ENCODE measurements at regions not wholly inside any gene's neighbourhood (a gene's known extent, or its start where the extent isn't known, plus 50 kb on each side); places are given as distances from the start of the nearest gene placed in this dataset.
A peak's percentile ranks its signal among the peaks of the same experiment; 100 is the strongest.
"Not testable (repeated sequence)": the region's sequence is repeated elsewhere in the genome, so short reads cannot be mapped to it uniquely, and the experiment has no call there.

DNA sequence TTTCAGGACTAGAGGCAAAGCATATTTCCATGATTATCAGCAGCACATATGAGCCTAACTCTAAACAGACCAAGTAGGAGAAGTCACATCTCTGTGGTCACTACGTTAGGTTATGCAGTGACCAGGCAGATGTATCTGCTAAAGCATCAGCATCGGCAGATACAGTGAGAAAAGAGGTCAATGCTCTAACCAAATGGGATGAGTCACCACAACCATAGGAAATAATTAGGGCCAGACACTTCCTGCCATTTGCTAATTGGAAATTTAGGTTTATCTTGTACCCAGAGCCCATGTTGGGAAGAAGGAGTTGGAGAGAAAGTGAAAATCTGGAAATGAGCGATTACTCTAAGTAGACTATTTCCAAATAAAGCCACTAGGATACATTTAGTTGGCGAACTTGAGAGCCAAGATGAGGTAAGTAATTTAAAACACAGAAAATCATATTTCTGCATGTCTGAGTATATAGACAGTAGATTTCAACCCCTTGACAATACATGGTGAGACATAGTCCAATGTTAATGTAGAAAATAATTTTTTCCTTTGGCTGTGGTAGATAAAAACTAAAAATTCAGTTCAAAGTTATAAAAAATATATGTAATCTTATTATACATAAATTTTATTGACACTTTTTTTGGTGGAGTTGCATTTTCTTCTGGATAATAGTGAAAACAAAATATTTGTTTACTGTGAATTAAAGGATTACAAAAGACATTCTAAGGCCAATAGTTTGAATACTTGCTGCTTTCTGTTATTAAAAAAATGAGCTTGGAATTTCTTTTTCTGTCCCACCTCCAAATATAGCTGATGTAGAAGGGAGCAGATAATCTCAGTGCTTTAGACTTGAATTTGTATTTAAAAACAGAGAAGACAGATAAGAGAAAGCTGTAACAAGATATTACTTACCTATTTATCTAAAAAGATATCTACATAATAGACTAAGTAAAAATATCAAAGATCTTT is 104.4 kb upstream of the CSNK1A1L start:
- no peak for DNase-seq

DNA sequence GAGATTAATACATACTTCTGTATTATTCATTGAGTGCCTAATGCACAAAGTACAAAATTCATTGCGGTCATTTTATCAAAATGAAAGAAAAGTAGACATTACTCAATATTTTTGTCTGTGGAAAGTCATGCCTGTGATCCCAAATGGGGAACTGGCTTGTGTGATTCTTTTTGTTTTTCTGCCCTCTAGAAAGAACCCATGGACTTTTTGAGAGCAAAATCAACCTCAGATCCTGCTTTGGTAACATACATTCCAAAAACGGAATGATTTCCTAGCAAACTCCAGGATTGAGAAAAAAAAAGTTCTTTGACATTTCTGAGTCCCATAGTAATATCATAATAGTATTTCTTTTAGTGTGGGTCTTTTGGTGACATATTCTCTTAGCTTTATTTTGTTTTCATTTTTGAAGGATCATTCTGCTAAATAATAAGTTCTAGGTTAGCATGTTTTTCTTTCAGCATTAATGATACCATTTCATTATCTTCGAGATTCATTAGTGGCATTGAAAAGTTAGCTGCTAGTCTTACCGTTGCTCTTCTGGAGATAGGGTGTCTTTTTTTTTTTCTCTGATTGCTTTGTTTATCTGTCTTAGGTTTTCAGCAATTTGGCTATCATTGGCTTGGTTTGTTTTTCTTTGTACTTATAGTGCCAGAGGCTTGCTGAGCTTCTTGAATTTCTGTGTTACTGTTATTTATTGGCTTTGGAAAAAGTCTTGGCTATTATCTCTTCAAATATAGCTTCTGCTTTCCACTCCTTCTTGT is 102.4 kb upstream of the CSNK1A1L start:
- DNase-seq, result no peak

DNA sequence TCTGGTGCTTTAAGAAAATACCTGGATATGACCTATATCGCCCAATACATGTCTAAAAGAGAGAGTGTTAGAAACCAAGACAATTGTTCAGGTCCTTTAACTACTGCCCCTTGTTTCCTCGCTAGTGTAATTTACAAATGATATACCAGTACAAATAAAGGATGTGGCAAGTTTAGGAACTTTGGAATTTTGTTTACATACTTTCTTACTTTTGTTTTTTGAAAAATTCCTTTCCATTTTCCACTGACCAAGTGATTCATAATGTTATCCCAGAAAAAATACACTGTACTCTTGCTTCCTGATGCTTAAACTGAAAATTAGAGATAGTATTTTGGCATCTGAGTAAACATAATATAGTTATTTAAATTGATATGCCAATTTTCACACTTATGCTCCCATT is 96.8 kb upstream of the CSNK1A1L start:
- DNase-seq, result peak; percentile 45

- DNase-seq, result no peak
Observed at GRCh38 chr13:37201081-37201480, 95.6 kb upstream of the CSNK1A1L start.

DNA sequence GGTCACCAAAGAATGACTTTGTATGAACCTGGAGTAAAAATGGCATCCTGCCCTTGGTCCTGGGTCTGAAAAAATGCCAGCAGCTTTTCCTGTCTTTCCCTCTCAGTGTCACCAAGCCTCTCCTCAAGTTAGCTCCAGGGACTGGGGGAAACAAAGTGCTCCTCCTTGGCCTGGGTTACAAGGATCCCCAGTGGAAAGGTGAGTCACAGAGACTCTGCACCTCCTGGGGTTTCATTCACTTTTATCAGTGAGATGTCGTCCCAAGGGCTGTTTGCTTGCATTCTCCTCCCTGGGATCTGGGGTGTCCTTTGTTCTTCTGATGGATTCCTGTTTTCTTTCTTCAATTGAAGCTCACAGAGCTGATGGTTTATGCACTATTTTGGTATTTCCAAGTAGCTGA is 93.2 kb upstream of the CSNK1A1L start:
- DNase-seq, result no peak

- peak; percentile 56 for DNase-seq
Observed at GRCh38 chr13:37195621-37196020, 90.2 kb upstream of the CSNK1A1L start.

DNA sequence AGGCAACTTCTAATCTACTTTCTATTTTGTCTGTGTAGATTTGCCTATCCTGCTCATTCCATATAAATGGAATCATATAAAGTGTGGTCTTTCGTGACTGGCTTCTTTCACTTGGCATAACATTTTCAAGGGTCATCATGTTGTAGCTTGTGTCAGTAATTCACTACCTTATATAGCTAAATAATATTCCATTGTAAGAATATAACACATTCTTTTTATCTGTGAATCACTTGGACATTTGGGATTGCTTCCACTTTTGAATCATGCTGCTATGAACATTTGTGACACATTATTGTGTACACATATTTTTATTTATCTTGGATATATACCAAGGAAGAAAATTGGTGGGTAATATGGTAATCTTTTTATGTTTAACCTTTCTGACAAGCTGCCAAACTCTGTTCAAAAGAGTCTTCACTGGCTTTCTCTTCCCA is 89.0 kb upstream of the CSNK1A1L start:
- peak; percentile 95 for DNase-seq

DNA sequence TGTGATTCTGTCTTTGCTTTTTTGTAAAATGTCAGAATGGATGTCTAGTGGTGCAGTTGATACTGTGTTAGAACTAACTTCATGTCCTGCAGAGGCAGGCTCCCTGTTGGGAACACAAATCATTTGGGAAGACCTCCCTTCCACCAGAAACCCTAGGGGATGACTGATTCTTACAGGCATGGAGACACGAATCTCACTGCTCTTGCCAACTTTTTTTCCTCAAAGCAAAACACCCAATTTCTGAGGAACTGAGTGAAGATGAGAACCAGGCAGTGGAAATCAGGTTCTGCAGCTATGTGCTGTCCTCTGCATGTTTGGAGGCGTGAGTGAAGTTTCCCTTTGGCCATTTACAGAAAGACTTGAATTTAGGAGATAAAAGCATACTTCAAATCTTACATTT is 87.5 kb upstream of the CSNK1A1L start:
- peak; percentile 93 for DNase-seq

DNA sequence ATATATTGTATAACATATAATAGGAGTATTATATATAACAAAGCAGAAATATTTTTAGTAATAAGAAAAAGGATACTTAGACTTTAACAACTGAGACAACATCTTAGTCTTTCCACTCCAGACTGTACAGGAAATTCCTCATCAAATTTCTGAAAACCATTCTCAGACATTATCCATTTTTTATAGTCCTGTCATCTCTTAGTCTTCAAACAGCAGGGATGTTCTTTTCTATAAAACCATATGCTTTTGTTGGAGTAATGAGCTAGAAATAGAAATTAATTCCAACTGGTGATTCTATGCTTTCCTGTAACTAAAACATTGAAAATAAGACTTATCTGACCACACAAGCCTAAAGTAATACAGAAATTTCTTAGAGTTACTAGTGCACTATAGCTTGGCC is 82.2 kb upstream of the CSNK1A1L start:
- peak; percentile 92 for DNase-seq

DNA sequence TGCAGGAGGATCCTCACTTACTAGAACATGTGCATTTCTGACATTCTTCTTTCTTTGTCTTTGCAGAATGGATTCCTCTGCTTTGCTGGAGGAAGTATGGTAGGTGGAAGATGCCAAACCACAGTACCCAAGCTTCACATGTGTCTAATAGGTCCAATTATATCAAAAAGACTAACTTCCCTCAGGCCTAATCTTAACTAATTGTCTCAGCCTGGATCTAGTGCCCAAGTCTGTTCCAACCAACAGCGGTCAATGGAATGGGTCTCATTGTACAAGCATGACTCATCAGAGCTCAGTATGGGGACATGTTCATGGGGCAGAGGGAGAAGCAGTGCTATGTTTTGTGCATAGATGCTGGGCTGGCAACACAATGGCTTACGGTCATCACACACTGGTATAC is 81.6 kb upstream of the CSNK1A1L start:
- DNase-seq, result peak; percentile 79

GRCh38 chr13:37181620-37182019 is 76.2 kb upstream of the CSNK1A1L start:
- no peak for DNase-seq

- peak; percentile 40 for DNase-seq
Observed at GRCh38 chr13:37179645-37180044, 74.2 kb upstream of the CSNK1A1L start.

- DNase-seq, result no peak
Observed at GRCh38 chr13:37177125-37177524, 71.7 kb upstream of the CSNK1A1L start.

DNA sequence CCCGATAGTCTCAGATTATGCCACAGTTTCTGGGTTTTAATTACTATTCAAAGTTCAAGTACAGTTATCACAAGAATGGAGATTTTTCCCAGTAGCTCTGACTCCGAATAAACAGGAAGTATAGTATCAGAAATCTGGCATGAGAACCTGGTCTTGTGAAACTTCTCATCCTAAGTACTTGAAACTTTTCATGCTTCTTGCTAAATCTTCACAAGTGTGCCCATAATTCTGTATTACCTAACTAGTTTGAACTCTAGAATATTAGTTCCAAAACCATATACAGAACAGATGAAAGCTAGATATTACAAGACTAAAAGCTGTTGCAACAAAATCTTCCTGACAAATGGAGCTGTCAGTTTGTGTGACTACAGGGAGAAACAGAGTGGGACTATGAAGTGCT is 70.5 kb upstream of the CSNK1A1L start:
- DNase-seq, result peak; percentile 92

DNA sequence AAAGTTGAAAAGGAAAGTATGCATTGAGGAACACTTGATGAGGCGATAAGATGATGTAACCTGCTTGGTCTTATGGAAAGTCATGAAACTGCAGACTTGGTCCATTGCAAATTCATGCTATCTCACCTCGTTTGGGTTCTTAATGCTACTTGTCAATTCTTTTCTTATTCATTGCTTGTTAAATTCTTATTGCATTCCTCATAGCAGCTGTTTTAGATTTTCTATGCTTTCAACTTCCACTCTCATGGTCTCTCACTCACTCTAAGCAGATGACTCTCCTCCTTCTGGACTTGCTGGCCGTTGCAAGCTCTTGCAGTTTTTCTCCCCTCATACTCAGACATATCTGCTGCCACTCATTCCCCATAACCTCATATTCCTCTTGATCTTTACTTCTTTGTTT is 67.8 kb upstream of the CSNK1A1L start:
- DNase-seq, result peak; percentile 99

DNA sequence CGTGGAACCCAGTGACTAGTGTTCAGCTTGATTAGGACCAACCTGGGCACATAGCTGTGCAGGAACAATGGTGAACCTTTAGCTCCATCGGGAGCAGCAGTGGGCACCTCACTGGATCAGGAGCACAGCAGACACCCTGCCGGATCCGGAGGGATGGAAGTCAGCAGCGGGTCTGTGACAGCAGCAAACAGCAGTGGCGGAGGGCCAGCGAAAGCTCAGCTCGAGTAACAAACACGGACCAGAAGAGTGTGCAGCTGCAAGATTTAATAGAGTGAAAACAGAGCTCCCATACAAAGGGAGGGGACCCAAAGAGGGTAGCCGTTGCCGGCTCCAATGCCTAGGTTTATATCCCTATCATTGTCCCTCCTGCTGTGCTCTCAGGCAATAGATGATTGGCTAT is 66.8 kb upstream of the CSNK1A1L start:
- DNase-seq, result not testable (repeated sequence)

DNA sequence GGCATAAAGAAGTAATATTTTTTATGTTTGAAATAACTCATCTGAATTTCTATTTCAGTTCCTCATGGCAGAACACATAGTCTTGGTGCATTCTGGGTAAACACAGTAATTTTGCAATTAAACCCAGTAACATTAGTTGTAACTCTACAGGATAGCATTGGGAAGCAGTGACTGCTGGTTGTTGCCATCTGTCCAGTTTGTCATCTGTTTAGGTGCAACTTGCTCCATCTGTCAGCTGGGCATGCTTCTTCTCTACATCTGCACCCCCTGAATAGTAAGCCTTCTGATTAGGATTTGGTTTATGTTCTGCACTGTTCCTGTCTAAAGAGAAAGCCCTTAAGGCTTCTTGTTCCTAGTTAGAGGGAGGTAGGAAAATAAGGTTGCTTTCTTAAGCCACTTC is 63.5 kb upstream of the CSNK1A1L start:
- no peak for DNase-seq

GRCh38 chr13:37168151-37168550 is 62.7 kb upstream of the CSNK1A1L start:
- no peak for DNase-seq

DNA sequence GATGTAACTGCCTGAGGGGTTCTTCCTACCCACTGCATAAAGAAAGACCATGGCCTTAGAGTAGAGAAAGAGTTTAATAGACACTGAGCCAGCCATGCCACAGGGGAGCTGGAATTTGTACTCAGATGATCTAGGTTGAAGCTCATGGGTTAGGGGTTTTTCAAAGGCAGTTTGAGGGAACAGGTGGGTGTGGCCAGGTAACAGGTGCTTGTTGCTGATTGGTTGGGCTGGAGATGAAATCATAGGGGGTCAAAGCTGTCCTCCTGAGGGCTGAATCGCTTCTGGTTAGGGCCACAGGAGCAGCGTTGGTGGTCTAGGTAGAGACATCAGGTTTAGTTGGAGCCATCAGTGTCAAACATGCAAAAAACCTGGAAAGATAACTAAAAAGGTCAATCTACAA is 59.2 kb upstream of the CSNK1A1L start:
- DNase-seq, result no peak

- peak; percentile 61 for DNase-seq
Observed at GRCh38 chr13:37163641-37164265, 58.3 kb upstream of the CSNK1A1L start.

DNA sequence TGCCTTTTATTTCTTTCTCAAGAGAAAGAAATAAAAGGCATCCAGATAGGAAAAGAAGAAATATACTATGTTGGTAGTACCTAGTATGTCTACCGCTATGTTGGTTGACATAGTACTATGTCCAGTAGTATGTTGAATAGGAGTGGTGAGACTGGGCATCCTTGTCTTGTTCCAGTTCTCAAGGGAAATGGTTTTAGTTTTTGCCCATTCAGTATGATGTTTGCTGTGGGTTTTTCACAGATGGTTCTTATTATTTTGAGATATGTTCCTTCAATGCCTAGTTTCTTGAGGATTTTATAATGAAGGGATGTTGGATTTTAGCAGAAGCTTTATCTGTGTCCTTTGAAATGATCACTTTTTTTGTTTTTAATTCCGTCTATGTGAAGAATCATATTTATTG is 53.0 kb upstream of the CSNK1A1L start:
- no peak for DNase-seq

GRCh38 chr13:37155613-37156097 is 50.2 kb upstream of the CSNK1A1L start:
- DNase-seq, result not testable (repeated sequence)

All from fibroblast of upper back skin (primary cell).